Neural progenitor cell (in vitro differentiated cells): ENCODE measurements at regions not wholly inside any gene's neighbourhood (a gene's known extent, or its start where the extent isn't known, plus 50 kb on each side); places are given as distances from the start of the nearest gene placed in this dataset. TPM values are rescaled to one million over a fixed set of nuclear protein-coding genes. Genes with fewer than 3 reads are reported as not detected.

Source experiments
- DNase-seq: peaks from one replicate; pipeline ENCODE4 v3.0.0-alpha.2; 2016; ENCODE audit warnings: low spot score
- H2AFZ ChIP-seq: fragments of 200-600 bp; sonication (generic); replicated peaks from 2 replicates; pipeline ENCODE4 v1.6.1; 2016; ENCODE audit warnings: antibody characterized with exemption
- H3F3A ChIP-seq: fragments of 200-600 bp; sonication (generic); 2 replicates; pipeline ENCODE4 v1.6.1; 2016; ENCODE audit warnings: antibody characterized with exemption, low read depth
- H3K27ac ChIP-seq: fragments of 200-600 bp; sonication (generic); 2 replicates; pipeline ENCODE4 v1.5.1; 2016; ENCODE audit warnings: mild to moderate bottlenecking
- H3K27me3 ChIP-seq: fragments of 200-600 bp; sonication (generic); 2 replicates; pipeline ENCODE4 v1.6.1; 2016; ENCODE audit warnings: mild to moderate bottlenecking, moderate library complexity
- H3K36me3 ChIP-seq: fragments of 200-600 bp; sonication (generic); 2 replicates; pipeline ENCODE4 v1.5.1; 2016
- H3K4me1 ChIP-seq: fragments of 200-600 bp; sonication (generic); 2 replicates; pipeline ENCODE4 v1.6.1; 2016; ENCODE audit warnings: mixed run types
- H3K4me2 ChIP-seq: fragments of 200-600 bp; sonication (generic); 2 replicates; pipeline ENCODE4 v1.6.1; 2016
- H3K4me3 ChIP-seq: fragments of 200-600 bp; sonication (generic); 2 replicates; pipeline ENCODE4 v1.5.1; 2016
- H3K79me2 ChIP-seq: fragments of 200-600 bp; sonication (generic); 2 replicates; pipeline ENCODE4 v1.6.1; 2016; ENCODE audit warnings: low read depth
- H3K9ac ChIP-seq: fragments of 200-600 bp; sonication (generic); 2 replicates; pipeline ENCODE4 v1.6.1; 2016
- H3K9me3 ChIP-seq: fragments of 200-600 bp; sonication (generic); 2 replicates; pipeline ENCODE4 v1.5.1; 2016; ENCODE audit warnings: low read depth
- H4K20me1 ChIP-seq: fragments of 200-600 bp; sonication (generic); 2 replicates; pipeline ENCODE4 v1.6.1; 2016; ENCODE audit warnings: low read depth
- H3K27ac Mint-ChIP-seq: 3 replicates; pipeline ENCODE4 v1.8.0; 2021; ENCODE audit warnings: mixed read lengths
- H3K27me3 Mint-ChIP-seq: 2 replicates; pipeline ENCODE4 v1.8.0; 2022; ENCODE audit warnings: low read depth, mild to moderate bottlenecking, inconsistent platforms, moderate library complexity, mixed read lengths; ENCODE audit not compliant: insufficient read depth
- H3K36me3 Mint-ChIP-seq: 3 replicates; pipeline ENCODE4 v1.8.0; 2021; ENCODE audit warnings: mixed read lengths
- H3K4me1 Mint-ChIP-seq: 3 replicates; pipeline ENCODE4 v1.8.0; 2021; ENCODE audit warnings: mixed read lengths
- H3K4me3 Mint-ChIP-seq: 3 replicates; pipeline ENCODE4 v1.8.0; 2021; ENCODE audit warnings: mild to moderate bottlenecking, moderate library complexity, mixed read lengths
- H3K9me3 Mint-ChIP-seq: 3 replicates; pipeline ENCODE4 v1.8.0; 2020; ENCODE audit warnings: mixed read lengths
- EZH2 ChIP-seq: fragments of 200-600 bp; sonication (generic); IDR thresholded peaks from 2 replicates; pipeline ENCODE4 v1.6.1; 2017; ENCODE audit warnings: antibody characterized with exemption, mild to moderate bottlenecking, moderate library complexity
- EZH2phosphoT487 ChIP-seq: fragments of 200-600 bp; sonication (generic); IDR thresholded peaks from 2 replicates; pipeline ENCODE4 v1.6.1; 2017; ENCODE audit warnings: antibody characterized with exemption
- small RNA-seq: library from RNA; depleted of rRNA; stranded (forward); fragments of <200 nt; gene quantifications from one replicate; pipeline ENCODE3, GENCODE V24; 2015
- TF ChIP-seq, protein P1 (sequence below): fragments of 200-600 bp; sonication (generic); IDR thresholded peaks from 2 replicates; pipeline ENCODE4 v1.5.1; 2017; ENCODE audit warnings: antibody characterized with exemption, mild to moderate bottlenecking

DNA sequence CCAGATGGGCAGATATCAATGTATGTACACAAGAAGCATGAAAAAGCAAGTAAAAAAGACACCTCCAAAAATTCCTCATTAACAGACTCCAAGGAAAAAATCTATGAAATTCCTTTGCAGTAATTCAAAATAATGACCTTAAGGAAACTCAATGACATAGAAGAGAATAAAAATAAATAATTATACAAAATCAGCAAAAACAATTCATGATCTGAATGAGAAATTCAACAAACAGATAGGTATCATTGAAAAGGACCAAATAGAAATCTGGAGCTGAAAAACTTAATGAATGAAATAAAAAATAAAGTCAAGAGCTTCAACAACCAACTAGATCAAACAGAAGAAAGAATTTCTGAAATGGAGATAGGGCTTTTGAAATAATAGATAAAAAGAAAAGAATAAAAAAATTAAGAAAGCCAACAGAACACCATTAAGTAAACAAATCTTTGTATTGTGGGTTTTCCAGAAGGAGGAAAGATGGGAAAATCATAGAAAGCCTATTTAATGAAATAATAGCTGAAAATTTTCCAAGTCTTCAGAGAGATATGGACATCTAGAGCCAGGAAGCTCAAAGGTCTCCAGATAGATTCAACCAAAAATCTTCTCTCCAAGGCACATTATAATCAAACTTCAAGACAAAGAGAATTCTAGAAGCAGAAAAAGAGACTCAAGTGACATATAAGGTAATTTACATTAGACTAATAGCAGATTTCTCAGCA is 52.0 kb upstream of the KCNK1 start:
- Histone ChIP-seq H3K4me3 (no peak overlapping the region), H2AFZ (no peak overlapping the region), H3F3A (no peaks in the 10 kb centered on the region), H3K27ac (no peak overlapping the region), H3K9me3 (no peaks in the 10 kb centered on the region), H4K20me1 (no peaks in the 10 kb centered on the region), H3K4me2 (no peak overlapping the region), H3K79me2 (no peaks in the 10 kb centered on the region), H3K4me1 (no peaks in the 10 kb centered on the region), H3K36me3 (no peaks in the 10 kb centered on the region), H3K27me3 (no peaks in the 10 kb centered on the region), H3K9ac (no peak overlapping the region)
- no peaks in the 10 kb centered on the region for H3K36me3 Mint-ChIP-seq
- peaks cover 28% of the 10 kb centered on the region for H3K9me3 Mint-ChIP-seq
- no peaks in the 10 kb centered on the region for H3K4me1 Mint-ChIP-seq
- H3K27ac Mint-ChIP-seq: no peak overlapping the region
- TF ChIP-seq, protein P1, sequence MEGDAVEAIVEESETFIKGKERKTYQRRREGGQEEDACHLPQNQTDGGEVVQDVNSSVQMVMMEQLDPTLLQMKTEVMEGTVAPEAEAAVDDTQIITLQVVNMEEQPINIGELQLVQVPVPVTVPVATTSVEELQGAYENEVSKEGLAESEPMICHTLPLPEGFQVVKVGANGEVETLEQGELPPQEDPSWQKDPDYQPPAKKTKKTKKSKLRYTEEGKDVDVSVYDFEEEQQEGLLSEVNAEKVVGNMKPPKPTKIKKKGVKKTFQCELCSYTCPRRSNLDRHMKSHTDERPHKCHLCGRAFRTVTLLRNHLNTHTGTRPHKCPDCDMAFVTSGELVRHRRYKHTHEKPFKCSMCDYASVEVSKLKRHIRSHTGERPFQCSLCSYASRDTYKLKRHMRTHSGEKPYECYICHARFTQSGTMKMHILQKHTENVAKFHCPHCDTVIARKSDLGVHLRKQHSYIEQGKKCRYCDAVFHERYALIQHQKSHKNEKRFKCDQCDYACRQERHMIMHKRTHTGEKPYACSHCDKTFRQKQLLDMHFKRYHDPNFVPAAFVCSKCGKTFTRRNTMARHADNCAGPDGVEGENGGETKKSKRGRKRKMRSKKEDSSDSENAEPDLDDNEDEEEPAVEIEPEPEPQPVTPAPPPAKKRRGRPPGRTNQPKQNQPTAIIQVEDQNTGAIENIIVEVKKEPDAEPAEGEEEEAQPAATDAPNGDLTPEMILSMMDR: no peak
- TF ChIP-seq EZH2phosphoT487 (no peak), EZH2 (no peak)
- DNase-seq: no peak
- peaks cover 3% of the 10 kb centered on the region for H3K27me3 Mint-ChIP-seq
- no peak overlapping the region for H3K4me3 Mint-ChIP-seq

Small RNA genes lying in the stretch of these regions (small RNA-seq; reads per million reads assigned to genes)
- gene RNU4-77P: not detected
